ENCODE measurements at regions not wholly inside any gene's neighbourhood (a gene's known extent, or its start where the extent isn't known, plus 50 kb on each side); places are given as distances from the start of the nearest gene placed in this dataset.
"Not testable (repeated sequence)": the region's sequence is repeated elsewhere in the genome, so short reads cannot be mapped to it uniquely, and the experiment has no call there.

DNA sequence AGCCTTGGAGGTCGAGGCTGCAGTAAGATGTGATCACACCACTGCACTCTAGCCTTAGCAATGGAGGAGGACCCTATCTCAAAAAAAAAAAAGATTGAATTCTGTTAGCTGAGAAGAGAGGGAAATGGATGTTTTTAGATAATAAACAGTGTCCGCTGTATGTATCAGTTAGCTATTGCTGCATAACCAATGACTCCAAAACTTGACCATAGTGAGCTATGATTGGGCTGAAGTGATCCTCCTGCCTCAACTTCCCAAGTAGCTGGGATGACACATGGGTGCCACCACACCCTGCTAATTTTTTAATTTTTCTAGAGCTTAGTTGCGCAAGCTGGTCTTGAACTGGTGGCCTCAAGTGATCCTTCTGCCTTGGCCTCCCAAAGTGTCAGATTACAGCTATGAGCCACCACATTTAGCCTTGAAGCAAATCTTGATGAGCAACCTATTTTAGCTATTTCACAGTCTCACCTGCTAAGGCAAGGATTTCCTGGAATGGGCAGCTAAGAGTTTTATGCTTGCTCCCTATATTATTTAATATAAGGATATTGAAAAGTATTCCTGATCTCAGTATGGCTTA, 68.3 kb upstream of the ATF7IP2 start:
- DNase-seq, result no peak

DNA sequence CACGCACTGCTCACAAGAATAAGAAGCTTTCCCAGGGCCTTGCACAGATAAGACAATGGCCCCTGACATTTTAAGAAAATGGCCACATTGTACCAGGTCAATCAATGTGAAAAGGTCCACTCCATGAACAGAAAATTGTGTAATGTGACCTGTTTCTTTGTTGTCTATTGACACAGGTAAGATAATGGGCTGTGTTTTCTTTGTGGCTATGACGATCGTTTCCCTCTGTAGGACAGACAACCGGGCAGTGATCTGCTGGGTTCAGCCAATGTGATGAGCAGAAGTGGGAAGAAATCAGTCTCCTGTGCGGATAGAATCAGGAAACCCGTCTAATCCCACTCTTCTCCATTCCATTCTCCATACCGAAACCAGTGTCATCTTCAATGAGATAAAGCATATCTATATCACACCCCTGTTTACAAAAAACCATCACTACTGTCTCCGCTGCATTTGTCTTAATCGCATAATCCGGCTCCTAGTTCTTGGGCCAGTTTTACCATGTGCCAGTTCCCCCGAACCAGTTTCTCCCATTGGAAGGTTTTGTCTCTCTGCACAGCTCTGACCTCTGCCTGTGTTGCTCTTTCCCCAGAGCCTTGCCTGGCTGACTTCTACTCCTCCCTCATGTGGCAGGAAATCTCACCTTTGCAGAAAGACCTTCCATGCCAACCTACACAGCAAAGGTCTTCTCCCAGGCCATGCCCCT, 66.9 kb upstream of the ATF7IP2 start:
- DNase-seq, result no peak

DNA sequence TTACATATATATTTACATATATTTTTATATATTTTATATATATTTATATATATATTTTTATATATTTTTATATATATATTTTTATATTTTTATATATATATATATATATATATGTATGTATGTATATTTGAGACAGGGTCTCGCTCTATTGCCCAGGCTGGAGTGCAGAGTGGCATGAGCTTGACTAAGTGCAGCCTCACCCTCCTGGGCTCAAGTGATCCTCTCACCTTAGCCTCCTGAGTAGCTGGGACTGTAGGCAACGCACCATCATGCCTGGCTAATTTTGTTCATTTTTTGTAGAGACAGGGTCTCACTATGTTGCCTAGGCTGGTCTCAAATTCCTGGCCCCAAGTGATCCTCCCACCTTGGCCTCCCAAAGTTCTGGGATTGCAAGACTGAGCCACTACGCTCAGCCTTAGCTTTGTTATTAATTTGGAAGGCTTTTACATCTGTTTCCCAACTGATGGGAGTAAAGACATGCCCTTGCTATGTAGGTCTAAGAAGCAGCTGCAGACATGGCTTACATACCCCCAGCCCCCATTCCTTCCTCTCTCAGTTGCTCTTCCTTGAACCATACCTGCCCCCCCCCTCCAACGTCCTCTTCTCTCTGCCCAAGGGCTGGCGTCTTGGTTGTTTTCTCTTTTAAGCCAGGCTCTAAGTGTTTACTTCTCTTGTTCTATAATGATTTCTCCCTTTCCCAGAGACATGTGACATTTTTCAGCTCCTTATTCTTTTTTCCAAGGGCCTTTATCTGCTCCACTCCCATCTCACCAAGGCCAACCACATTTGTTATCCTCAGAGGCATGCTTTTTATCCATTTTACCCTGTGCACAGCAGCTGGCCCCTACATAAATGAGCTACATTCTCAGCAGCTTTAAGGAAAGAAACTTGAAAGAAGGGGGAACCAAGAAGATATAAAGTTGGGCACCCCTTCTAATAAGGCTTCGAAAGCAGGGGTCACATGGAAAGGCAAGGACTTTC, 64.2 kb upstream of the ATF7IP2 start:
- no peak for DNase-seq

DNA sequence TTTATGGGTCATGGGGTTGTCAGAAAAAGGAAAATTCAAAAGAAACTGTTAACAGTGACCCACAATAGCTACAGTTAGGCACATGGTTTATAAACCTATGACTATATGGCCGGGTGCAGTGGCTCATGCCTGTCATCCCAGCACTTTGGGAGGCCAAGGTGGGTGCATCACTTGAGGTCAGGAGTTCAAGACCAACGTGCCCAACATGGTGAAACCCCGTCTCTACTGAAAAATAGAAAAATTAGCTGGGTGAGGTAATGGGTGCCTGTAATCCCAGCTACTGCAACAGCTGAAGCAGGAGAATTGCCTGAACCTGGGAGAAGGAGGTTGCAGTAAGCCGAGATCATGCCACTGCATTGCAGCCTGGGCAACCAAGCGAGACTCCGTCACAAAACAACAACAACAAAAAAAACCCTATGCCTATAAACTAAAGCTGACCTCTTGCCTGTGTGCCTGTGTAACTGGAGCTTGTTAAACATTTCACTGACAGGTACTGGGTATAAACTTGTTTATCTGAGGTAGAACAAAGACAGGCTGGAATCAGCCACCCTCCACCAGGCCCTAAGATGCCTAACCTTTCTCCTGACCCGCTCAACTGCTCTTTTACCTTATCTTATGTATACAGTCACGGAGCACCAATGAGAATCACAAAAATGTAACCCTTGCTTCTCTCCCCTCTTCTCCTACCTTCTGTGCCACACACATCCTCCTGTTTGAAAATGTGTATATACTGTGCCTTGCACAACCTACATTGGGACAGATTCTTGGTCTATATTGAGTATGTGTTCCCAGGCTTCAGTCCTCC, 62.9 kb upstream of the ATF7IP2 start:
- no peak for DNase-seq

DNA sequence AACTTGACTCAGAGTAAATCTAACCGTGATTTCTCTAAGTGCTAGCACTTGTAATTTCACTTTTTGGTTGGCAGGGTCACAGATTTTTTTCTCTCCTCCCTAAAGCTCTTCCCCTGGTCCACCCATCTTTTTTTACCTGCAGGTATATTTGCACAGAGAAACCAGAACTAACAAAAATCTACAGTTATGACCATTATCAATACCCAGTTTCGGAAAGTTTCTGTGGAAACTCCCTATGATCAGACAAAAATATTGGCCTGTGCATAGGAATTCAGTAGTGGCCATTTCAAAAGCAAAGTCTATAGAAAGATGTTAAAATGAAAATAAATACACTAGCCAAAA, 62.4 kb upstream of the ATF7IP2 start:
- DNase-seq, result no peak

DNA sequence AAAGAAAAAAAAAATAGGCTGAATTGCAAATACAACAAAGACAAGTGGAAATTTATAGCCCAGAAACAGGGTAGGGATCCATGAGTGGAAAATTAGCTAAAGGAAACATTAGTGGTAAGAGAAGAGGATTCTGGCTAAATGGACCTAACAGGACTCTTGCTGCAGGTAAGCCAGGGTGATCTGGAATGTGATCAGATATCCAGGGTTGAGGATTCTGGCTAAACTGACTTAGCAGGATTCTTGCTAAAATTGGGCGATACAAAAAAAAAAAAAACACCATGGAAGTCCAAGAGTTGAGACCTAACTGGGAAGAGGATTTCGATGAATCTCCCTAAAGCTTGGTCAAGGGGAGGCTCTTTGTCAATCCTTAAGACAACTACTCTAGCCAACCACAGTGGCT, 61.7 kb upstream of the ATF7IP2 start:
- no peak for DNase-seq

- DNase-seq, result no peak
These were observed 59.9 kb upstream of the ATF7IP2 start for GRCh38 chr16:10325783-10326543.

DNA sequence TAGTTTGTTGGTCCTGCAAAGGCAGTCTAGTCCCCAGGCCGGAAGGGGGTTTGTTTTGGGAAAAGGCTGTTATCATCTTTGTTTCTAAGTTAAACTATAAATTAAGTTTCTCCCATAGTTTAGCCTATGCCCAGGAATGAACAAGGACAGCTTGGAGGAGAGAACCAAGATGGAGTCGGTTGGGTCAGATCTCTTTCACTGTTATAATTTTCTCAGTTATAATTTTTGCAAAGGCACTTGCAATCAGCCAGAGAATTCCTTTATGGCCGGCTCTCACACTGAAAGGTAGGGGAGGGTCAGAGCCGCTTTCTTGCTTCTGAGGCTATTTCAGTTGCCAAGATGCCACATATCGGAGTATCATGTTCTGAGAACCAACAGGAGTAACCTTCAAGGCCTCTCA, 59.2 kb upstream of the ATF7IP2 start:
- DNase-seq, result no peak

DNA sequence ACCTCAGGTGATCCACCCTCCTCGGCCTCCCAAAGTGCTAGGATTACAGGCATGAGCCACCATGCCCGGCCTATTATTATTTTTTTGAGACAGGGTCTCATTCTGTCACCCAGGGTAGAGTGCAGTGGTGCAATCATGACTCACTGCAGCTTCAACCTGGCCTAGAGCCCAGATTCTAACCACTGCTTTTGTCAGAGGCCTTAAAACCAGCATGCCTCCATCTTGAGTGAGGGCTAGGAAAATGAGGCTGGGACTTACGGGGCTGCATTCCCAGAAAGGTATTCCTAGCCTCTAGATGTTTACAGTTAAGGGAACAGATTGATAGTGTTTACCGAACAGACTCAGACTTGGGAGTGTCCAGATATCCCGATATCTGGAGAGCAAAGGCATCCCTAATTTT, 57.6 kb upstream of the ATF7IP2 start:
- DNase-seq, result not testable (repeated sequence)

GRCh38 chr16:10332241-10332640, 53.6 kb upstream of the ATF7IP2 start:
- no peak for DNase-seq

DNA sequence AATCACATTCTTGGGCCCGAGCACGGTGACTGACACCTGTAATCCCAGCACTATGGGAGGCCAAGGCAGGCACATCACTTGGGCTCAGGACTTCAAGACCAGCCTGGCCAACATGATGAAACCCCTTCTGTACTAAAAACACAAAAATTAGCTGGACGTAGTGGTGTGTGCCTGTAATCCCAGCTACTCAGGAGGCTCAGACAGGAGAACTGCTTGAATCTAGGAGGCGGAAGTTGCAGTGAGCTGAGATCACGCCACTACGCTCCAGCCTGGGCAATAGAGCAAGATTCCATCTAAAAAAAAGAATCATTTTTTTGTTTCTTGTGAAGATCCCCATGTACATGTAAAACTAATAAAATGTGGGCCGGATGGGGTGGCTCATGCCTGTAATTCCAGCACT, 53.1 kb upstream of the ATF7IP2 start:
- no peak for DNase-seq

- no peak for DNase-seq
These were observed 52.4 kb upstream of the ATF7IP2 start for GRCh38 chr16:10333321-10334032.

DNA sequence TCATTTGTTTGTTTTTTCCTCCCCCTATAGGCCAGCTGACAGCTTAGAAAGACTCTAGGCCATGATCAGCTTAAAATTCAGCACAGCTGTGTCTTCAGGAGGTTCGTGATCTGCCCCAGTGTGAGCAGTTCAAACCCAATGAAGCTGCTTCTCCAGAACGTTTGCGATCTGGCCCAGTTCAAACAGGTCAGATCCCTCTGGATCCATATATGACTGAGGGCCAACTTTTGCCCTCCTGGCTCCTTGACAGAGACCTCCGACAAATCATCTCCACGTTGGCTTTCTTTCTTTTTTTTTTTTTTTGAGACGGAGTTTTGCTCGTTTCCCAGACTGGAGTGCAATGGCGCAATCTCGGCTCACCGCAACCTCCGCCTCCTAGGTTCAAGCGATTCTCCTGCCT, 50.2 kb upstream of the ATF7IP2 start:
- DNase-seq, result no peak

Measured in activated CD4-positive, alpha-beta T cell treated with anti-CD3 and anti-CD28 coated beads, Interleukin-2, amount 50 U/mL, for 4 hours (primary cell).